Fibroblast of lung (primary cell): ENCODE measurements at regions not wholly inside any gene's neighbourhood (a gene's known extent, or its start where the extent isn't known, plus 50 kb on each side); places are given as distances from the start of the nearest gene placed in this dataset.

Experiments used
- CTCF ChIP-seq, 2 donors: IDR thresholded peaks in 1 of 2; conservative IDR thresholded peaks in 1 of 2; 1 replicate in 1 of 2; 2 replicates in 1 of 2; pipeline ENCODE4 v1.5.1; 2011 to 2012; ENCODE audit warnings: low read length in 2 of 2, control low read depth in 1 of 2, inconsistent platforms in 1 of 2, low read depth in 1 of 2, mild to moderate bottlenecking in 1 of 2
- EZH2 ChIP-seq: IDR thresholded peaks from 2 replicates; pipeline ENCODE4 v1.5.1; 2012; ENCODE audit warnings: low read length, control low read depth, mild to moderate bottlenecking; ENCODE audit errors: missing control alignments

DNA sequence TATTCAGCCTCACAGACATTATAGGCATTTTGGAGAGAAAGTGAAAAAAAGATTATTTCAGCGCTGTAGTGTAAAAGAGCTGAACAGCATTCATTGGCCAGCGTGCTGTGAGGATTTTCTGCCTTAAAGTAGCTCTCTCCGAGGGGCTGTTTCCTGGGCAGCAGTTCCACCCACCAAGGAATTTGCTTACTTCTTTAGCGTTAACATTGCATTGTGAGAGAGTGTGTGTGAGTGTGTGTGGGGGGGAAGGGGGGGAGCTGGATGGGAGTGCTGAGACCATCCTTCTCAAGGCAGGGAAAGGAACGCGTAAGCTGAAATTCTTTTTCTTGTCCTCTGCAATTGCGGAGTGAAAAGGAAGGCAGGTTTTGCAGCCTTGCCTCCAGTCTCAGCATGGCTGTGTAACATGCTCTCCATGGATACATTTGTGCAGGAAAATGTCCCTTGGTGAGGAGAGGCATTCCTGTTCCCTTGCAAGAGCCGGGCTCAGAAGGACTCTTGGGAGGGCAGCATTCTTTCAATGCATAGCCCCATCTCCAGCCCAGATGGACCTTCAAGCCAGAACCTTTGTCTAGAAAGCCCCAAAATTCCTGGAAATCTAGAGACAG is 159.9 kb upstream of the NAV2 start:
- TF ChIP-seq CTCF (conservative IDR thresholded peaks at IDR 0.05 in 1 of 2, IDR thresholded peaks at IDR 0.05 in 1 of 2; ENCODE audit: low read depth in 1 of 2, low read length in 2 of 2) (no peak), EZH2 (no peak)
